DOHH2 (cell line): ENCODE measurements at regions not wholly inside any gene's neighbourhood (a gene's known extent, or its start where the extent isn't known, plus 50 kb on each side); places are given as distances from the start of the nearest gene placed in this dataset.

Experiments
- CTCF ChIP-seq: fragments of 200-600 bp; sonication (generic); IDR thresholded peaks from one replicate; pipeline ENCODE4 v1.5.1; 2014; ENCODE audit warnings: antibody characterized with exemption, mild to moderate bottlenecking, low read depth, low read length; ENCODE audit not compliant: poor library complexity, severe bottlenecking
- EZH2phosphoT487 ChIP-seq: fragments of 200-600 bp; sonication (generic); IDR thresholded peaks from 2 replicates; pipeline ENCODE4 v1.6.1; 2017; ENCODE audit warnings: borderline replicate concordance, mild to moderate bottlenecking, antibody characterized with exemption, low read length, moderate library complexity, mixed read lengths

GRCh38 chr21:22260274-22260673 lies 1262.1 kb downstream of the NCAM2 start:
- no peak for TF ChIP-seq CTCF
- TF ChIP-seq EZH2phosphoT487: no peak
